Activated CD4-positive, alpha-beta T cell treated with anti-CD3 and anti-CD28 coated beads for 4 hours (primary cell): ENCODE measurements at regions not wholly inside any gene's neighbourhood (a gene's known extent, or its start where the extent isn't known, plus 50 kb on each side); places are given as distances from the start of the nearest gene placed in this dataset.
"Not testable (repeated sequence)": the region's sequence is repeated elsewhere in the genome, so short reads cannot be mapped to it uniquely, and the experiment has no call there.

ENCODE experiments used
- DNase-seq, 2 donors: peaks; one replicate each; pipeline ENCODE4 v3.0.0-alpha.2; 2020

- DNase-seq = no peak
These were observed 54.5 kb upstream of the PRKD1 start for GRCh38 chr14:29982171-29982570.

- DNase-seq = no peak
These were observed 55.3 kb upstream of the PRKD1 start for GRCh38 chr14:29982993-29983392.

- not testable (repeated sequence) for DNase-seq
These were observed 62.8 kb upstream of the PRKD1 start for GRCh38 chr14:29990344-29990857.

GRCh38 chr14:29990993-29991392, 63.3 kb upstream of the PRKD1 start:
- DNase-seq = no peak

- DNase-seq = no peak
These were observed 65.5 kb upstream of the PRKD1 start for GRCh38 chr14:29993143-29993542.

- no peak for DNase-seq
These were observed 71.4 kb upstream of the PRKD1 start for GRCh38 chr14:29999013-29999539.

GRCh38 chr14:30002859-30003258, 75.2 kb upstream of the PRKD1 start:
- DNase-seq = no peak

- no peak for DNase-seq
These were observed 77.6 kb upstream of the PRKD1 start for GRCh38 chr14:30005114-30005808.

- no peak for DNase-seq
These were observed 79.0 kb upstream of the PRKD1 start for GRCh38 chr14:30006695-30007094.

- no peak for DNase-seq
These were observed 87.8 kb upstream of the PRKD1 start for GRCh38 chr14:30015489-30015888.

- DNase-seq = no peak
These were observed 88.4 kb upstream of the PRKD1 start for GRCh38 chr14:30016002-30016401.

GRCh38 chr14:30017370-30017993, 89.8 kb upstream of the PRKD1 start:
- no peak for DNase-seq

GRCh38 chr14:30020271-30020670, 92.6 kb upstream of the PRKD1 start:
- DNase-seq = no peak

GRCh38 chr14:30020687-30021086, 93.0 kb upstream of the PRKD1 start:
- DNase-seq = no peak

- not testable (repeated sequence) for DNase-seq
These were observed 95.7 kb upstream of the PRKD1 start for GRCh38 chr14:30023350-30023749.

- DNase-seq = no peak
These were observed 106.5 kb upstream of the PRKD1 start for GRCh38 chr14:30034152-30034551.

- no peak for DNase-seq
These were observed 107.7 kb upstream of the PRKD1 start for GRCh38 chr14:30035361-30035760.

GRCh38 chr14:30045720-30046119, 118.1 kb upstream of the PRKD1 start:
- DNase-seq = no peak

GRCh38 chr14:30053103-30053502, 125.5 kb upstream of the PRKD1 start:
- no peak for DNase-seq

- DNase-seq = no peak
These were observed 126.6 kb upstream of the PRKD1 start for GRCh38 chr14:30054201-30054600.

GRCh38 chr14:30058401-30058800, 130.8 kb upstream of the PRKD1 start:
- DNase-seq = no peak

- DNase-seq = no peak
These were observed 136.1 kb upstream of the PRKD1 start for GRCh38 chr14:30063746-30064145.

- DNase-seq = no peak
These were observed 136.8 kb upstream of the PRKD1 start for GRCh38 chr14:30064454-30064853.

GRCh38 chr14:30069536-30069935, 141.9 kb upstream of the PRKD1 start:
- no peak for DNase-seq
